Mesendoderm (in vitro differentiated cells): ENCODE measurements at regions not wholly inside any gene's neighbourhood (a gene's known extent, or its start where the extent isn't known, plus 50 kb on each side); places are given as distances from the start of the nearest gene placed in this dataset.

Experiments
- DNase-seq: peaks from one replicate; pipeline ENCODE4 v3.0.0; 2013
- H2AK5ac ChIP-seq: 2 replicates; pipeline ENCODE4 v1.6.1; 2013; ENCODE audit warnings: low read length, inconsistent platforms
- H2BK120ac ChIP-seq: 2 replicates; pipeline ENCODE4 v1.6.1; 2013; ENCODE audit warnings: low read depth, mild to moderate bottlenecking, low read length, moderate library complexity, mixed read lengths
- H2BK15ac ChIP-seq: replicated peaks from 2 replicates; pipeline ENCODE4 v1.6.1; 2013; ENCODE audit warnings: low read depth, mild to moderate bottlenecking, moderate library complexity
- H2BK5ac ChIP-seq: 2 replicates; pipeline ENCODE4 v1.6.1; 2013; ENCODE audit warnings: low read length, inconsistent platforms
- H3K18ac ChIP-seq: 2 replicates; pipeline ENCODE4 v1.6.1; 2013; ENCODE audit warnings: mild to moderate bottlenecking, low read length, mixed read lengths
- H3K23ac ChIP-seq: one replicate; pipeline ENCODE4 v1.6.1; 2013; ENCODE audit warnings: low read length
- H3K27ac ChIP-seq: 2 replicates; pipeline ENCODE4 v1.5.1; 2013; ENCODE audit warnings: low read depth, mild to moderate bottlenecking, inconsistent platforms, low read length, moderate library complexity
- H3K27me3 ChIP-seq: 2 replicates; pipeline ENCODE4 v1.6.1; 2013; ENCODE audit warnings: low read length, control low read depth, mild to moderate bottlenecking, inconsistent platforms; ENCODE audit not compliant: insufficient read depth, poor library complexity
- H3K36me3 ChIP-seq: 2 replicates; pipeline ENCODE4 v1.6.1; 2013; ENCODE audit warnings: low read length, inconsistent platforms; ENCODE audit not compliant: control insufficient read depth, insufficient read depth
- H3K4ac ChIP-seq: one replicate; pipeline ENCODE4 v1.6.1; 2013; ENCODE audit warnings: low read depth, mild to moderate bottlenecking, low read length, moderate library complexity
- H3K4me1 ChIP-seq: 2 replicates; pipeline ENCODE4 v1.6.1; 2013; ENCODE audit warnings: low read depth, low read length, inconsistent platforms; ENCODE audit not compliant: control insufficient read depth
- H3K4me2 ChIP-seq: 2 replicates; pipeline ENCODE4 v1.6.1; 2013; ENCODE audit warnings: low read length
- H3K4me3 ChIP-seq: 2 replicates; pipeline ENCODE4 v1.5.1; 2013; ENCODE audit warnings: mild to moderate bottlenecking, low read length
- H3K56ac ChIP-seq: one replicate; pipeline ENCODE4 v1.6.1; 2013; ENCODE audit warnings: low read length
- H3K79me1 ChIP-seq: 2 replicates; pipeline ENCODE4 v1.6.1; 2013; ENCODE audit warnings: low read length, inconsistent platforms
- H3K79me2 ChIP-seq: 2 replicates; pipeline ENCODE4 v1.6.1; 2013; ENCODE audit warnings: mild to moderate bottlenecking, low read length; ENCODE audit not compliant: control insufficient read depth, insufficient read depth
- H3K9ac ChIP-seq: 2 replicates; pipeline ENCODE4 v1.6.1; 2013; ENCODE audit warnings: low read length, inconsistent platforms
- H4K5ac ChIP-seq: one replicate; pipeline ENCODE4 v1.6.1; 2013; ENCODE audit warnings: low read length
- H4K8ac ChIP-seq: one replicate; pipeline ENCODE4 v1.6.1; 2013; ENCODE audit warnings: low read depth, mild to moderate bottlenecking, control low read depth, low read length, moderate library complexity
- WGBS: extraction: QIAGEN DNeasy Blood & Tissue Kit; methylation state at CpG from one replicate; pipeline ENCODE4 v1.1.7; 2013; ENCODE audit warnings: low lambda C conversion rate, missing lambda C conversion rate; ENCODE audit not compliant: insufficient coverage; ENCODE audit errors: extremely low coverage; 5-methylcytosine and 5-hydroxymethylcytosine counted together

DNA sequence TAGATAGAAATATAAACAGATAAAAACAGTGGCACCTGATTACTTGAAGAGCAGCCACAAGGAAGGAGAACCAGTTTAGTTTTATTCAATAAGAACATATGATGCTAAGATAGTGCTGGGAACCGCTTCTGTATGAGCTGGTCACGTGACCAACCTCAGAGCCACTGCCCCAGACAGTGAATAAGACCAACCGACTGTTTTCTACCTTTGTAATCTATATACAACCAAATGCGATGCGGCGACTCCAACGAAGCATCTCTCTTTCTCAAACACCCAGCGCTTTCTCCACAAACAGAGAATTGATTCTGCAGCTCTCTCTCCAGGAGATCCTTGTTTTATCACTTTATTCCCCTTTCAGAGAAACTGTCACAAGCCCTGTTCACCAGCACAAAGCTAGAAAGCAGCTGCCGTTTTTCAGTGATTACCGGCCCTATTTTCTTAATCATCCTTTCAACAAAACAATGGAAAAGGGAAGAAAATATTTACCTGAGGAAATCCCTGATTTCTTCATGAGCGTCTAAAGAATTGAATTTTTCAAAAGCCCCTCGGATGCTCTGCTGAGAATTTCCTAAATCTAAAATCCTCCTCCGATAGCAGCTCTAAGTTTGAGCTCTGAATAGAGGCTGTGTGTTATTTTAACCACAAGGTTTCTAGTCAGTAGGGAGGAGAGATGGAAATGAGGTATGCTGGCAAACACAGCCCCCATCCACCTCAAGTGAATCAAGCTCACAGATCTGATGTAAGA, 55.7 kb upstream of the JCAD start:
- Histone ChIP-seq H3K56ac (peak overlapping the region; percentile 25), H3K79me2 (no peaks in the 10 kb centered on the region), H3K27me3 (no peaks in the 10 kb centered on the region), H3K36me3 (no peaks in the 10 kb centered on the region), H3K79me1 (no peaks in the 10 kb centered on the region), H3K9ac (no peak overlapping the region), H2BK5ac (no peak overlapping the region), H3K18ac (no peak overlapping the region), H3K23ac (no peak overlapping the region), H3K4me1 (no peaks in the 10 kb centered on the region), H2BK120ac (no peak overlapping the region), H3K27ac (no peak overlapping the region), H3K4me3 (no peak overlapping the region), H2BK15ac (no peak overlapping the region), H3K4me2 (no peak overlapping the region), H4K5ac (no peak overlapping the region), H4K8ac (no peak overlapping the region), H3K4ac (no peak overlapping the region), H2AK5ac (no peak overlapping the region)
- no peak for DNase-seq
- no CpG with 5 or more reads among the region's 13 CpGs for WGBS

DNA sequence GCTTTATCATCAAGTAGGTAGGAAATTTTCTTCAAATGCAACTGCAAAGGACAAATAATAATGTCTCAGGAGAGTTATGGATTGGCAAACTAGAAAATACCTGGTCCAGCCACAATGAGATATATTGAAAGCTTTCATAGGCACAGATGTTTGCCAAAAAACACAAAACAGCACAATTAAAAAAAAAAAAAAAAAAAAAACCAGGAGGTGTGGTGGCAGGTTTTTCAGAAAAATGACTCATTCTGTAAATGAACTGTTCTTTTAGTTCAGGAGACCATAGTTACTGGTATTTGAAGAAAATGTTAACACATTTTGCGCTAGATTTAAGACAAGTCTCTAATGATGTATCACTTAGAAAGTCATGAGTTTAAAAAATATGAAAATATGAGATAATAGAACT, 55.0 kb upstream of the JCAD start:
- H3K23ac ChIP-seq, result no peak overlapping the region
- no peaks in the 10 kb centered on the region for H3K36me3 ChIP-seq
- H3K9ac ChIP-seq, result no peak overlapping the region
- no peak overlapping the region for H2AK5ac ChIP-seq
- no peak overlapping the region for H3K4me3 ChIP-seq
- no peak overlapping the region for H3K18ac ChIP-seq
- H4K5ac ChIP-seq, result no peak overlapping the region
- no peaks in the 10 kb centered on the region for H3K4me1 ChIP-seq
- no peak overlapping the region for H3K4ac ChIP-seq
- H3K79me2 ChIP-seq, result no peaks in the 10 kb centered on the region
- WGBS, result no CpG with 5 or more reads among the region's 1 CpG
- H2BK120ac ChIP-seq, result no peak overlapping the region
- no peak overlapping the region for H3K56ac ChIP-seq
- no peak overlapping the region for H3K27ac ChIP-seq
- H3K79me1 ChIP-seq, result no peaks in the 10 kb centered on the region
- H4K8ac ChIP-seq, result no peak overlapping the region
- no peaks in the 10 kb centered on the region for H3K27me3 ChIP-seq
- no peak for DNase-seq
- H3K4me2 ChIP-seq, result no peak overlapping the region
- no peak overlapping the region for H2BK15ac ChIP-seq
- H2BK5ac ChIP-seq, result no peak overlapping the region

DNA sequence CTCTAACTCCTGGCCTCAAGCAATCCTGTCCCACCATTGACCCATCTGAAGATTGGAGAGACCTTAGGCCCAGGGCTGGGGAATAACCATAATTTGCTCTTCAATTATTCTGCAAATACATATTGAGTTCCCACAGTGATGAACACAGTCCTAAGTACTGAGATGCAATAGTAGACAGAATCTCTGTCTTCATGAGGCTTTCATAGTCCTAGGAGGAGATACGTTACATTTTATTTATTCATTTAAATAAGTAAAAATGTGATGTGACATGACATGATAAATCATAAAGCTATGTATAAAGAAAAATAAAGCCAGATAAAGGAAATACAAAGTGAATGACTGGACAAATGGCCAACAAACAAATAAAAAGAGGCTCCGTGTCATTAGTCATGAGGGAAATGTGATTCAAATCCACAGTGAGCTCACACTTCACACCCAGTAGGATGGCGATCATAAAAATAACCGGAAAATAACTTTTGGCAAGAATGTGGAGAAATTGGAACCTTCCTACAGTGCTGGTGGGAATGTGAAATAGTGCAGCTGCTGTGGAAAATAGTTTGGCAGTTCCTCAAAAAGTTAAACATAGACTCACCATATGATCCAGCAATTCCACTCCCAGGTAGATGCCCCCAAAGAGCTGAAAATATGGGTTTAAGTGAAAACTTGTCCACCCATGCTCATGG, 52.1 kb upstream of the JCAD start:
- Histone ChIP-seq H3K4me3 (no peak overlapping the region), H2BK5ac (no peak overlapping the region), H3K4ac (no peak overlapping the region), H2AK5ac (no peak overlapping the region), H3K18ac (no peak overlapping the region), H4K8ac (no peak overlapping the region), H3K36me3 (no peaks in the 10 kb centered on the region), H3K27me3 (no peaks in the 10 kb centered on the region), H2BK15ac (no peak overlapping the region), H4K5ac (no peak overlapping the region), H3K4me1 (no peaks in the 10 kb centered on the region), H3K56ac (no peak overlapping the region), H3K9ac (no peak overlapping the region), H3K79me1 (no peaks in the 10 kb centered on the region), H3K79me2 (no peaks in the 10 kb centered on the region), H2BK120ac (no peak overlapping the region), H3K4me2 (no peak overlapping the region), H3K27ac (no peak overlapping the region), H3K23ac (no peak overlapping the region)
- no CpG with 5 or more reads among the region's 4 CpGs for whole genome bisulfite sequencing
- DNase-seq, result no peak
